Stomach (tissue), 4 donors: ENCODE measurements at regions not wholly inside any gene's neighbourhood (a gene's known extent, or its start where the extent isn't known, plus 50 kb on each side); places are given as distances from the start of the nearest gene placed in this dataset.

Experiments used
- CTCF ChIP-seq, 7 experiments: fragments of 450-650 bp in 4 of 7; fragments of 200-600 bp in 3 of 7; sonication (generic) in 3 of 7; IDR thresholded peaks; one replicate each; pipeline ENCODE4 v1.5.1; 2016 to 2019; ENCODE audit warnings: antibody characterized with exemption in 7 of 7, control low read depth in 2 of 7, mild to moderate bottlenecking in 1 of 7
- POLR2A ChIP-seq, 4 donors: fragments of 450-650 bp; IDR thresholded peaks; one replicate each; pipeline ENCODE4 v1.6.1; 2016; ENCODE audit warnings: antibody characterized with exemption in 4 of 4, control low read depth in 2 of 4, mild to moderate bottlenecking in 1 of 4, moderate library complexity in 1 of 4

GRCh38 chr21:22795091-22795490 is 1796.9 kb downstream of the NCAM2 start:
- TF ChIP-seq CTCF (IDR thresholded peaks at IDR 0.05): no peak
- TF ChIP-seq POLR2A (IDR thresholded peaks at IDR 0.05): no peak
